Ovary (tissue), 7 donors: ENCODE measurements at regions not wholly inside any gene's neighbourhood (a gene's known extent, or its start where the extent isn't known, plus 50 kb on each side); places are given as distances from the start of the nearest gene placed in this dataset.

ENCODE experiments used
- DNase-seq, 5 donors: peaks; one replicate each; pipeline ENCODE4 v3.0.0-alpha.2; 2019 to 2020
- H3K27ac ChIP-seq, 2 donors: fragments of 200-600 bp; one replicate each; pipeline versions ENCODE4 v1.5.1 to v1.8.0; 2019 to 2022
- H3K27me3 ChIP-seq: fragments of 200-600 bp; one replicate; pipeline ENCODE4 v1.8.0; 2022
- H3K36me3 ChIP-seq: fragments of 200-600 bp; sonication (generic); one replicate; pipeline ENCODE4 v1.5.1; 2019
- H3K4me1 ChIP-seq: one replicate; pipeline ENCODE4 v1.8.1; 2013; ENCODE audit warnings: mild to moderate bottlenecking, moderate library complexity; ENCODE audit not compliant: insufficient read depth
- H3K4me3 ChIP-seq: fragments of 200-600 bp; sonication (generic); one replicate; pipeline ENCODE4 v1.5.1; 2017
- H3K9me3 ChIP-seq, 2 donors: fragments of 200-600 bp in 1 of 2; sonication (generic) in 1 of 2; one replicate each; pipeline versions ENCODE4 v1.5.1 to v1.8.1; 2013 to 2019; ENCODE audit warnings: mild to moderate bottlenecking in 1 of 2, moderate library complexity in 1 of 2
- CTCF ChIP-seq, 3 donors: fragments of 450-650 bp in 2 of 3; fragments of 200-600 bp in 1 of 3; IDR thresholded peaks; one replicate each; pipeline versions ENCODE4 v1.5.1 to v1.8.0; 2016 to 2022; ENCODE audit warnings: antibody characterized with exemption in 3 of 3, mild to moderate bottlenecking in 1 of 3
- EP300 ChIP-seq: sonication (generic); formaldehyde crosslinking; IDR thresholded peaks from one replicate; pipeline ENCODE4 v1.6.1; 2017; ENCODE audit warnings: antibody characterized with exemption
- POLR2A ChIP-seq: fragments of 450-650 bp; IDR thresholded peaks from one replicate; pipeline ENCODE4 v1.6.1; 2017; ENCODE audit warnings: antibody characterized with exemption, mild to moderate bottlenecking, moderate library complexity
- WGBS, 3 donors: extraction: QIAGEN DNeasy Blood & Tissue Kit in 1 of 3; methylation state at CpG; one replicate each; pipeline versions ENCODE4 v1.1.5 to v1.1.7; 2013 to 2017; 5-methylcytosine and 5-hydroxymethylcytosine counted together
- intact Hi-C, 4 donors: fragments of 100-400 bp; cut with DNase I; formaldehyde crosslinking; loops; one replicate each; pipeline versions ENCODE4 v1.11.0 to v1.15.1; 2022 to 2023
- donor health status: DM: no; HTN: no; CAD: no; lungs with moderate emphysema.
- donor health status: DM: no; HTN: no; CAD: no.
- donor health status: Bipolar disorder and iron deficiency.
- donor health status: DM: no; HTN: no; CAD: no.
- donor health status: DM: yes; HTN: yes; CAD: no.

GRCh38 chr10:84706431-84706830 is 378.0 kb downstream of the CCSER2 start:
- H3K9me3 ChIP-seq, result no peaks in the 10 kb centered on the region
- H3K27ac ChIP-seq, result no peak overlapping the region
- no peaks in the 10 kb centered on the region for H3K36me3 ChIP-seq
- TF ChIP-seq CTCF (IDR thresholded peaks at IDR 0.05) (no peak), EP300 (no peak), POLR2A (no peak)
- WGBS, 3 donors, result 70 to 82% (median 73%) methylated on average over 1 of the region's 1 CpG
- no peaks in the 10 kb centered on the region for H3K4me1 ChIP-seq
- intact Hi-C loops, result no loop called here
- DNase-seq, result no peak
- H3K4me3 ChIP-seq, result no peak overlapping the region
- H3K27me3 ChIP-seq, result no peaks in the 10 kb centered on the region

GRCh38 chr10:84706875-84707274 is 378.5 kb downstream of the CCSER2 start:
- DNase-seq, result no peak
- Histone ChIP-seq H3K36me3 (no peaks in the 10 kb centered on the region), H3K9me3 (no peaks in the 10 kb centered on the region), H3K4me3 (no peak overlapping the region), H3K4me1 (no peaks in the 10 kb centered on the region), H3K27me3 (no peaks in the 10 kb centered on the region), H3K27ac (no peak overlapping the region)
- intact Hi-C loops, result no loop called here
- no peak for TF ChIP-seq CTCF (IDR thresholded peaks at IDR 0.05)
- no peak for TF ChIP-seq EP300
- TF ChIP-seq POLR2A, result no peak
- 50 to 70% (median 59%) methylated on average over 8 of the region's 8 CpGs for whole genome bisulfite sequencing, 3 donors

- no peak for TF ChIP-seq EP300
- no peak for TF ChIP-seq CTCF (IDR thresholded peaks at IDR 0.05)
- TF ChIP-seq POLR2A, result no peak
- 33 to 39% (median 37%) methylated on average over 2 of the region's 2 CpGs for WGBS, 3 donors
These were observed 387.5 kb downstream of the CCSER2 start for GRCh38 chr10:84715911-84716310.

GRCh38 chr10:84718877-84719616 is 390.7 kb downstream of the CCSER2 start:
- DNase-seq, result no peak
- intact Hi-C loops, result no loop called here
- no peaks in the 10 kb centered on the region for H3K27me3 ChIP-seq
- H3K36me3 ChIP-seq, result no peaks in the 10 kb centered on the region
- H3K4me3 ChIP-seq, result no peak overlapping the region
- 72 to 81% (median 79%) methylated on average over 3 of the region's 3 CpGs for WGBS, 3 donors
- H3K4me1 ChIP-seq, result no peaks in the 10 kb centered on the region
- H3K9me3 ChIP-seq, result no peaks in the 10 kb centered on the region
- H3K27ac ChIP-seq, result no peak overlapping the region
- TF ChIP-seq EP300 (no peak), CTCF (IDR thresholded peaks at IDR 0.05) (no peak), POLR2A (no peak)

More at GRCh38 chr10:84715911-84716310, 387.5 kb downstream of the CCSER2 start:
- DNase-seq, result no peak
- H3K4me1 ChIP-seq, result no peaks in the 10 kb centered on the region
- no peak overlapping the region for H3K27ac ChIP-seq
- no peak overlapping the region for H3K4me3 ChIP-seq
- H3K36me3 ChIP-seq, result no peaks in the 10 kb centered on the region
- no peaks in the 10 kb centered on the region for H3K27me3 ChIP-seq
- intact Hi-C loops, result no loop called here
- H3K9me3 ChIP-seq, result no peaks in the 10 kb centered on the region
